K562 (cell line): ENCODE measurements at regions not wholly inside any gene's neighbourhood (a gene's known extent, or its start where the extent isn't known, plus 50 kb on each side); places are given as distances from the start of the nearest gene placed in this dataset.

Experiments
- ATAC-seq: fragments of 200-7000 bp; cut with Tn5 transposase; 3 replicates; pipeline ENCODE4 v1.9.1; 2020; ENCODE audit warnings: moderate library complexity
- BruUV-seq: library from RNA; stranded (reverse); fragments of 400-500 nt; replicated peaks from 2 replicates; lab custom pipeline; 2021; lab: Mats Ljungman, UMichigan
- CTCF ChIA-PET: fragments of 300-600 bp; formaldehyde crosslinking; extraction: SDS; loops from one replicate; lab custom pipeline; 2021; ENCODE audit warnings: low intra/inter-chr PET ratio; lab: Yijun Ruan, JAX
- POLR2A ChIA-PET: fragments of 300-600, 350-650 bp; sonication (Branson Sonifier 250); formaldehyde crosslinking; extraction: SDS; loops from one replicate; lab custom pipeline; 2021; ENCODE audit warnings: antibody characterized with exemption, inconsistent platforms; lab: Yijun Ruan, JAX
- DNase-seq, 4 experiments: peaks; one replicate each; pipeline versions ENCODE4 v3.0.0 to v3.0.0-alpha.2; 2011 to 2018; ENCODE audit warnings: low spot score in 3 of 4, mixed read lengths in 3 of 4; ENCODE audit errors: extremely low read depth in 1 of 4
- FAIRE-seq: peaks from 2 replicates; lab custom pipeline; 2011; peaks lifted over from hg19 to GRCh38; lab: Jason Lieb, UNC
- H2AFZ ChIP-seq: 2 replicates; pipeline ENCODE4 v1.6.0; 2011; ENCODE audit warnings: low read depth, low read length, control low read depth, inconsistent platforms
- H3K27ac ChIP-seq: fragments of 200-600 bp; 3 replicates; pipeline ENCODE4 v1.8.0; 2011; ENCODE audit warnings: low read depth, mild to moderate bottlenecking, control low read depth, inconsistent platforms, low read length, moderate library complexity, mixed read lengths; ENCODE audit errors: extremely low read depth
- H3K27me3 ChIP-seq, 2 experiments: fragments of 300-600 bp in 1 of 2; 2 replicates in 1 of 2; 3 replicates in 1 of 2; pipeline versions ENCODE4 v1.6.0 to v1.8.0; 2011; ENCODE audit warnings: inconsistent platforms in 2 of 2, low read length in 2 of 2, mild to moderate bottlenecking in 1 of 2, mixed read lengths in 1 of 2, moderate library complexity in 1 of 2; ENCODE audit not compliant: control insufficient read depth in 2 of 2, insufficient read depth in 2 of 2
- H3K36me3 ChIP-seq: fragments of 300-600 bp; 3 replicates; pipeline ENCODE4 v1.8.0; 2011; ENCODE audit warnings: mild to moderate bottlenecking, low read length, inconsistent platforms; ENCODE audit not compliant: control insufficient read depth, insufficient read depth
- H3K4me1 ChIP-seq, 2 experiments: fragments of 200-600 bp in 1 of 2; replicated peaks in 1 of 2; 2 replicates in 1 of 2; 3 replicates in 1 of 2; pipeline versions ENCODE4 v1.5.1 to v1.8.0; 2011; ENCODE audit warnings: inconsistent platforms in 2 of 2, low read length in 2 of 2, mild to moderate bottlenecking in 1 of 2, mixed read lengths in 1 of 2, moderate library complexity in 1 of 2; ENCODE audit not compliant: control insufficient read depth in 2 of 2, insufficient read depth in 2 of 2
- H3K4me2 ChIP-seq: 2 replicates; pipeline ENCODE4 v1.6.1; 2011; ENCODE audit warnings: low read length, control low read depth, inconsistent platforms, mixed read lengths; ENCODE audit not compliant: insufficient read depth
- H3K4me3 ChIP-seq: fragments of 200-600 bp; sonication (generic), shearing (Covaris generic); 2 replicates; pipeline ENCODE4 v1.5.1; 2016; ENCODE audit warnings: control low read depth, inconsistent platforms
- H3K79me2 ChIP-seq: fragments of 200-600 bp; 3 replicates; pipeline ENCODE4 v1.8.0; 2011; ENCODE audit warnings: low read length, inconsistent platforms; ENCODE audit not compliant: control insufficient read depth, insufficient read depth
- H3K9ac ChIP-seq, 2 experiments: 2 replicates each; pipeline versions ENCODE4 v1.6.0 to v1.6.1; 2011; ENCODE audit warnings: low read depth in 2 of 2, low read length in 2 of 2, control low read depth in 1 of 2, inconsistent platforms in 1 of 2, mild to moderate bottlenecking in 1 of 2, mixed read lengths in 1 of 2; ENCODE audit not compliant: insufficient read depth in 1 of 2
- H3K9me1 ChIP-seq: one replicate; pipeline ENCODE4 v1.6.0; 2011; ENCODE audit warnings: inconsistent platforms, mild to moderate bottlenecking, low read length, moderate library complexity; ENCODE audit not compliant: control insufficient read depth, insufficient read depth
- H3K9me3 ChIP-seq: replicated peaks from 2 replicates; pipeline ENCODE4 v1.5.1; 2011; ENCODE audit warnings: low read depth, low read length, inconsistent platforms; ENCODE audit not compliant: control insufficient read depth, insufficient read depth
- H4K20me1 ChIP-seq: replicated peaks from 2 replicates; pipeline ENCODE4 v1.6.1; 2011; ENCODE audit warnings: low read length, inconsistent platforms, mixed read lengths; ENCODE audit not compliant: control insufficient read depth, insufficient read depth
- ARID2 ChIP-seq: fragments of 450-650 bp; IDR thresholded peaks from 2 replicates; pipeline ENCODE4 v1.6.1; 2017; ENCODE audit warnings: antibody characterized with exemption, mild to moderate bottlenecking
- DNMT1 ChIP-seq: fragments of 450-650 bp; IDR thresholded peaks from 2 replicates; pipeline ENCODE4 v1.6.1; 2016; ENCODE audit warnings: antibody characterized with exemption, mild to moderate bottlenecking
- ELF1 ChIP-seq: fragments of 200-800 bp; sonication (Bioruptor generic); IDR thresholded peaks from 2 replicates; pipeline ENCODE4 v1.6.1; 2016; ENCODE audit warnings: missing genetic modification characterization, missing compliant biosample characterization
- SNAPC5 ChIP-seq: fragments of 250-450 bp; sonication (Bioruptor Pico); IDR thresholded peaks from 2 replicates; pipeline ENCODE4 v1.8.0; 2021; ENCODE audit warnings: moderate library complexity, mild to moderate bottlenecking, inconsistent platforms
- SP2 ChIP-seq: IDR thresholded peaks from 2 replicates; pipeline ENCODE4 v1.6.1; 2011; ENCODE audit warnings: mild to moderate bottlenecking, low read depth, low read length, moderate library complexity; ENCODE audit not compliant: poor library complexity, severe bottlenecking; ENCODE audit errors: extremely low read depth
- TEAD1 ChIP-seq, 2 experiments: fragments of 450-650 bp in 1 of 2; sonication (generic) in 1 of 2; formaldehyde crosslinking; IDR thresholded peaks; 2 replicates each; pipeline versions ENCODE4 v1.4.0 to v1.8.0; 2020 to 2022; ENCODE audit warnings: mild to moderate bottlenecking in 2 of 2, missing genetic modification reagents in 1 of 2
- ZNF586 ChIP-seq: fragments of 450-650 bp; formaldehyde crosslinking; conservative IDR thresholded peaks from 2 replicates; pipeline ENCODE4 v1.4.0; 2020; ENCODE audit warnings: mild to moderate bottlenecking, moderate library complexity
- WGBS: fragments of 100-300 bp; shearing (Covaris generic); methylation state at CpG from one replicate; pipeline ENCODE4 v1.1.6; 2016; ENCODE audit warnings: low coverage, mixed read lengths; ENCODE audit not compliant: insufficient coverage; ENCODE audit errors: missing lambda C conversion rate; 5-methylcytosine and 5-hydroxymethylcytosine counted together
- in situ Hi-C: fragments of 300-500 bp; cut with MboI; formaldehyde crosslinking; loops from 4 replicates; pipeline ENCODE4 v1.15.0; 2018; ENCODE audit warnings: inconsistent platforms, mixed read lengths
- intact Hi-C: fragments of 100-400 bp; cut with micrococcal nuclease; formaldehyde crosslinking; loops from 2 replicates; pipeline ENCODE4 v1.14.2; 2022

- no peak overlapping the region for H2AFZ ChIP-seq
- intact Hi-C loops (no loop called here), in situ Hi-C loops (no loop called here)
- DNase-seq (no peak), ATAC-seq (no peak), FAIRE-seq (no peak)
- TF ChIP-seq DNMT1, result no peak
- no peak for TF ChIP-seq SP2
- no peak for TF ChIP-seq SNAPC5 (CRISPR knock-in tag)
- H3K27ac ChIP-seq, result no peak overlapping the region
- no peaks in the 10 kb centered on the region for H3K36me3 ChIP-seq
- no peaks in the 10 kb centered on the region for H4K20me1 ChIP-seq
- no peak overlapping the region for H3K4me3 ChIP-seq
- ChIA-PET CTCF (no interaction called here), POLR2A (interaction anchor here (0.7 to 0.8 kb wide), 2 partner anchors 18 to 863 kb away, joined by 3 read pairs; no protein-coding TSS in a partner anchor)
- no peaks in the 10 kb centered on the region; a peak in 1 of 5 replicates for H3K4me1 ChIP-seq
- H3K79me2 ChIP-seq, result no peaks in the 10 kb centered on the region
- peaks cover 0 to 11% of the 10 kb centered on the region in 2 experiments; a peak in 2 of 5 replicates for H3K27me3 ChIP-seq
- H3K9me3 ChIP-seq, result no peaks in the 10 kb centered on the region
- H3K9me1 ChIP-seq, result no peaks in the 10 kb centered on the region
- WGBS, result 13% methylated on average over 1 of the region's 1 CpG
- H3K4me2 ChIP-seq, result no peak overlapping the region
- BruUV-seq, result no TSS peak
- H3K9ac ChIP-seq, result no peak overlapping the region
These were observed 221.2 kb downstream of the SPRY1 start for GRCh38 chr4:123617791-123618190.

GRCh38 chr4:123618606-123619005 is 222.0 kb downstream of the SPRY1 start:
- Histone ChIP-seq H3K27me3 (peaks cover 0 to 11% of the 10 kb centered on the region in 2 experiments; a peak in 2 of 5 replicates), H2AFZ (no peak overlapping the region), H3K9me3 (no peaks in the 10 kb centered on the region), H3K27ac (no peak overlapping the region), H3K4me3 (no peak overlapping the region), H3K4me2 (no peak overlapping the region), H3K9ac (no peak overlapping the region), H4K20me1 (no peaks in the 10 kb centered on the region), H3K9me1 (no peaks in the 10 kb centered on the region), H3K79me2 (no peaks in the 10 kb centered on the region), H3K36me3 (no peaks in the 10 kb centered on the region), H3K4me1 (no peaks in the 10 kb centered on the region; a peak in 1 of 5 replicates)
- BruUV-seq, result no TSS peak
- FAIRE-seq (no peak), DNase-seq (no peak), ATAC-seq (no peak)
- ChIA-PET POLR2A (interaction anchor here (0.8 to 1.2 kb wide), 2 partner anchors 9 to 862 kb away, joined by 3 read pairs; no protein-coding TSS in a partner anchor), CTCF (no interaction called here)
- intact Hi-C loops, result no loop called here
- WGBS, result 14% methylated on average over 1 of the region's 1 CpG
- in situ Hi-C loops, result no loop called here
- TF ChIP-seq ZNF586, result no peak
- TF ChIP-seq ARID2, result no peak
- TF ChIP-seq ELF1 (tag), result no peak
- TF ChIP-seq TEAD1 (CRISPR knock-in tag; IDR thresholded peaks at IDR 0.05), result no peak
